ENCODE measurements at regions not wholly inside any gene's neighbourhood (a gene's known extent, or its start where the extent isn't known, plus 50 kb on each side); places are given as distances from the start of the nearest gene placed in this dataset.

DNA sequence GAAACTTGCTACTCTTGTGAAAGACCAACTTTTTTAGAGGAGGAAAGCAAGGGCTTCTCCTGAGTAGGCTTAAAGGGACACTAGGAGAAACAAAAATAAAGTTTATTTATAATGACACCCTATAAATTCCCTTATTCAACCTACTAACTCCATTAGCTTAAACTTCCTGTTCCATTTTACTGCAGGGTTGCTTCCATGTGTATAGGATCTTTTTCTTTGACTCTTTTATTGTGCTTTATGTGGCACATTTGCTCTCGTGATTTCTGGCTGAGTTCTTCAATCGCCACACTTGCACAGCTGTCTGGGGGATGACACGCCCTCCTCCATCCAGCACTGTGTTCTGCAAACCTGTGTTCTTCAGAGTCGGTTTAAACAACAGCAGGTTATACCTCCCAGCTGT, 225.7 kb upstream of the NPVF start:
- H3K79me2 ChIP-seq (ENCODE audit: insufficient read depth, low read length), result no peaks in the 10 kb centered on the region
- H3K9ac ChIP-seq (ENCODE audit: low read depth, low read length), result no peak overlapping the region
- no peaks in the 10 kb centered on the region for H3K36me3 ChIP-seq (ENCODE audit: insufficient read depth, low read length)
- no peak overlapping the region for H3K27ac ChIP-seq (ENCODE audit: low read length)
- ATAC-seq (ENCODE audit: insufficient read depth, low read depth) (no peak), DNase-seq (no peak)
- H3K27me3 ChIP-seq (ENCODE audit: insufficient read depth, low read length, poor library complexity), result peaks cover 15% of the 10 kb centered on the region
- no peaks in the 10 kb centered on the region for H3K9me3 ChIP-seq (ENCODE audit: insufficient read depth, low read length, severe bottlenecking)
- H4K20me1 ChIP-seq (ENCODE audit: insufficient read depth, low read length), result no peaks in the 10 kb centered on the region
- H3K4me1 ChIP-seq (ENCODE audit: insufficient read depth, low read length), result no peaks in the 10 kb centered on the region
- H3K4me2 ChIP-seq (ENCODE audit: insufficient read depth, low read length), result no peak overlapping the region
- H2AFZ ChIP-seq (ENCODE audit: low read depth, low read length), result no peak overlapping the region
- TF ChIP-seq, protein P1, sequence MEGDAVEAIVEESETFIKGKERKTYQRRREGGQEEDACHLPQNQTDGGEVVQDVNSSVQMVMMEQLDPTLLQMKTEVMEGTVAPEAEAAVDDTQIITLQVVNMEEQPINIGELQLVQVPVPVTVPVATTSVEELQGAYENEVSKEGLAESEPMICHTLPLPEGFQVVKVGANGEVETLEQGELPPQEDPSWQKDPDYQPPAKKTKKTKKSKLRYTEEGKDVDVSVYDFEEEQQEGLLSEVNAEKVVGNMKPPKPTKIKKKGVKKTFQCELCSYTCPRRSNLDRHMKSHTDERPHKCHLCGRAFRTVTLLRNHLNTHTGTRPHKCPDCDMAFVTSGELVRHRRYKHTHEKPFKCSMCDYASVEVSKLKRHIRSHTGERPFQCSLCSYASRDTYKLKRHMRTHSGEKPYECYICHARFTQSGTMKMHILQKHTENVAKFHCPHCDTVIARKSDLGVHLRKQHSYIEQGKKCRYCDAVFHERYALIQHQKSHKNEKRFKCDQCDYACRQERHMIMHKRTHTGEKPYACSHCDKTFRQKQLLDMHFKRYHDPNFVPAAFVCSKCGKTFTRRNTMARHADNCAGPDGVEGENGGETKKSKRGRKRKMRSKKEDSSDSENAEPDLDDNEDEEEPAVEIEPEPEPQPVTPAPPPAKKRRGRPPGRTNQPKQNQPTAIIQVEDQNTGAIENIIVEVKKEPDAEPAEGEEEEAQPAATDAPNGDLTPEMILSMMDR (IDR thresholded peaks at IDR 0.05; ENCODE audit: borderline replicate concordance, extremely low read depth, low read length, poor library complexity, severe bottlenecking), result no peak
- TF ChIP-seq EZH2 (IDR thresholded peaks at IDR 0.05; ENCODE audit: borderline replicate concordance, low read depth, low read length, severe bottlenecking), result no peak
- no peak overlapping the region for H3K4me3 ChIP-seq (ENCODE audit: low read depth in 1 of 2, low read length in 2 of 2)

DNA sequence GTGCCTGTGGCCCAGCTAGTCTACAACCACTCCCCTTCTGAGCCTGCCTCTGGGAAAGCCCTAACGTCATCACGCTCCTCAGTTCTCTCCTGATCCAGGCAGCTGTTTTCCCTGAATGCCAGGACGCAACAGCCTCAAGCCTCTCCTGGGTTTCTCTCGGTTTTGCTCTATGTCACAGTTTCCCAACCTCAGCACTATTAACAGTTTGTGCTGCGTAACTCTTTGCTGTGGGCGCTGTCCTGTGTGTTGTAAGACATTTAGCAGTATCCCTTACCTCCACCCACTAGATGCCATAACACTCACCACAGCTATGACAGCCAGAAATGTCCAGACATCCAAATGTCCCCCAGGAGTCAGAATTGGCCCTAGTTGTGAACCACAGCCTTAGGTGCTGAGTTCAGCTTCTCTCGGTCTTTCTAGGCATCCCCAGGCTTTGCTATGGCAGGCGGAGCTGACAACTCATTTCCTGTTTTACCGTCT, 226.3 kb upstream of the NPVF start:
- H3K4me2 ChIP-seq (ENCODE audit: insufficient read depth, low read length), result no peak overlapping the region
- peaks cover 15% of the 10 kb centered on the region for H3K27me3 ChIP-seq (ENCODE audit: insufficient read depth, low read length, poor library complexity)
- no peaks in the 10 kb centered on the region for H3K79me2 ChIP-seq (ENCODE audit: insufficient read depth, low read length)
- H2AFZ ChIP-seq (ENCODE audit: low read depth, low read length), result no peak overlapping the region
- no peak overlapping the region for H3K9ac ChIP-seq (ENCODE audit: low read depth, low read length)
- no peak overlapping the region for H3K4me3 ChIP-seq (ENCODE audit: low read depth in 1 of 2, low read length in 2 of 2)
- DNase-seq (no peak), ATAC-seq (ENCODE audit: insufficient read depth, low read depth) (no peak)
- no peaks in the 10 kb centered on the region for H3K9me3 ChIP-seq (ENCODE audit: insufficient read depth, low read length, severe bottlenecking)
- no peaks in the 10 kb centered on the region for H4K20me1 ChIP-seq (ENCODE audit: insufficient read depth, low read length)
- no peak overlapping the region for H3K27ac ChIP-seq (ENCODE audit: low read length)
- no peaks in the 10 kb centered on the region for H3K36me3 ChIP-seq (ENCODE audit: insufficient read depth, low read length)
- no peaks in the 10 kb centered on the region for H3K4me1 ChIP-seq (ENCODE audit: insufficient read depth, low read length)
- TF ChIP-seq EZH2 (IDR thresholded peaks at IDR 0.05; ENCODE audit: borderline replicate concordance, low read depth, low read length, severe bottlenecking), result no peak
- TF ChIP-seq, protein P1 (IDR thresholded peaks at IDR 0.05; ENCODE audit: borderline replicate concordance, extremely low read depth, low read length, poor library complexity, severe bottlenecking), result no peak

DNA sequence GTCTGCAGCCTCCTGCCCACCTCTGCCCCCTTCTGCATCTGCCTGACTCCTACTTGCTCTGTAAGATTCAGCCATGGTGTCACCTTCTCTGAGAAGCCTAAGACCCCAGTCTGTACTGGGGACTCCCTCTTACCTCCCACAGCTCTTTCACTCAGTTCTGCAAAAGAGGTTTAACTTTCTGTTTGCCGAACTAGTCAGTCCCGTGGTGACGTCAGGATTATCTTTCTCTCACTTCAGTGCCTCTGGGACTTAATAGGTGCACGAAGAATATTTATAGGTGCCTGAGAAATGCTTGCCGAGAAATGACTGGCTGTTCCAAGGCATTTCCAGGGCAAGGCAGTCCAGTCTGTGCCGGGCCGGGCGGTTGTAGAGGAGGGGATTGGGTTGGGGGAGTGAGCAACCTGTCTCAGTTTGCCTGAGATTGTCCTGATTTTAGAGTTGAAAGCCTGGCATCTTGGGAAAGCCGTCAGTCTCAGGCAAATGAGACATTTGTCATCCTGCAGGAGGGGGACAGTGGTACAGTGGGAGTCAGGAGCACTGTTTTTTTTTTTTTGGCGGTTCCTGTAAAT, 227.5 kb upstream of the NPVF start:
- no peak for TF ChIP-seq EZH2 (IDR thresholded peaks at IDR 0.05; ENCODE audit: borderline replicate concordance, low read depth, low read length, severe bottlenecking)
- TF ChIP-seq, protein P1 (IDR thresholded peaks at IDR 0.05; ENCODE audit: borderline replicate concordance, extremely low read depth, low read length, poor library complexity, severe bottlenecking), result no peak
- peaks cover 15% of the 10 kb centered on the region for H3K27me3 ChIP-seq (ENCODE audit: insufficient read depth, low read length, poor library complexity)
- H3K4me2 ChIP-seq (ENCODE audit: insufficient read depth, low read length), result no peak overlapping the region
- H3K9ac ChIP-seq (ENCODE audit: low read depth, low read length), result no peak overlapping the region
- no peaks in the 10 kb centered on the region for H3K79me2 ChIP-seq (ENCODE audit: insufficient read depth, low read length)
- ATAC-seq (ENCODE audit: insufficient read depth, low read depth), result no peak
- no peaks in the 10 kb centered on the region for H4K20me1 ChIP-seq (ENCODE audit: insufficient read depth, low read length)
- H3K4me1 ChIP-seq (ENCODE audit: insufficient read depth, low read length), result no peaks in the 10 kb centered on the region
- no peak overlapping the region for H3K4me3 ChIP-seq (ENCODE audit: low read depth in 1 of 2, low read length in 2 of 2)
- H3K9me3 ChIP-seq (ENCODE audit: insufficient read depth, low read length, severe bottlenecking), result no peaks in the 10 kb centered on the region
- H3K27ac ChIP-seq (ENCODE audit: low read length), result no peak overlapping the region
- no peaks in the 10 kb centered on the region for H3K36me3 ChIP-seq (ENCODE audit: insufficient read depth, low read length)
- no peak overlapping the region for H2AFZ ChIP-seq (ENCODE audit: low read depth, low read length)
- DNase-seq, result no peak
